BJ (cell line): ENCODE measurements at regions not wholly inside any gene's neighbourhood (a gene's known extent, or its start where the extent isn't known, plus 50 kb on each side); places are given as distances from the start of the nearest gene placed in this dataset.
"Not testable (repeated sequence)": the region's sequence is repeated elsewhere in the genome, so short reads cannot be mapped to it uniquely, and the experiment has no call there.

ENCODE experiments used
- CTCF ChIA-PET: fragments of 350-600 bp; formaldehyde crosslinking; extraction: SDS; loops from one replicate; lab custom pipeline; 2021; ENCODE audit warnings: antibody characterized with exemption, inconsistent platforms; lab: Yijun Ruan, JAX
- POLR2A ChIA-PET: fragments of 300-600 bp; sonication (Branson Sonifier 250); formaldehyde crosslinking; extraction: SDS; loops from one replicate; lab custom pipeline; 2021; ENCODE audit warnings: antibody characterized with exemption; lab: Charles Lee
- DNase-seq: peaks from one replicate; pipeline ENCODE4 v3.0.0-alpha.2; 2011; ENCODE audit warnings: low read depth
- H3K27me3 ChIP-seq: 2 replicates; pipeline ENCODE4 v1.6.0; 2011; ENCODE audit warnings: low read length; ENCODE audit not compliant: control insufficient read depth, insufficient read depth
- H3K36me3 ChIP-seq: 2 replicates; pipeline ENCODE4 v1.5.1; 2011; ENCODE audit warnings: low read length; ENCODE audit not compliant: control insufficient read depth, insufficient read depth
- H3K4me3 ChIP-seq: 2 replicates; pipeline ENCODE4 v1.5.1; 2011; ENCODE audit warnings: low read depth, mild to moderate bottlenecking, control low read depth, low read length

DNA sequence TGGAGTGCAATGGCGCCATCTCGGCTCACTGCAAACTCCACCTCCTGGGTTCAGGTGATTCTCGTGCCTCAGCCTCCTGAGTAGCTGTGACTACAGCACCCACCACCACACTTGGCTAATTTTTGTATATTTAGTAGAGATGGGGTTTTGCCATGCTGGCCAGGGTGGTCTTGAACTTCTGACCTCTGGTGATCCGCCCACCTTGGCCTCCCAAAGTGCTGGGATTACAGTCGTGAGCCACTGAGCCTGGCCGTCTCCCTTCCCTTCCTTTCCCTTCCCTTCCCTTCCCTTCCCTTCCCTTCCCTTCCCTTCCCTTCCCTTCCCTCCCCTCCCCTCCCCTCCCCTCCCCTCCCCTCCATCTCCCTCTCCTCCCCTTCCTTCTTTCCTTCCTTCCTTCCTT lies 248.9 kb downstream of the NPIPA7 start:
- DNase-seq, CTCF ChIA-PET, H3K27me3 ChIP-seq, H3K4me3 ChIP-seq, POLR2A ChIA-PET, H3K36me3 ChIP-seq: not testable (repeated sequence)

DNA sequence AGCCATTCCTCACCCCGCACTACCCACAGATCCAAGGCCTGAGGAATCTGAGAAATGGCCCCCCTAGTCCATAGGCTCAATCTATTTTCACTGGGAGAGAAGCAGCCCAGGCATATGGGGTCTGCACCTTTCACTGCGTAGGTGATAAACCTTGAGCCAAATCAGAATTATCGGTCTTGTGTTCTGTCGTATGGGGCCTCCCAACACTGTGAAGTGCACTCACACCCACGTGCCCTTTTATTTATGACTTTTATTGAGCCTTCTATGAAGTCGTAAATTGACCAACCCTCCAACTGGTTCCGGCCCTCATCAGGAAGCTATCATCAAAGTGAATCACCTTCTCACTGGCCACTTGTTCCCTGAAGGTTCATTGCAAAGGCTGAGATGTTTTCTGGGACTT lies 259.3 kb downstream of the NPIPA7 start:
- CTCF ChIA-PET, DNase-seq, H3K4me3 ChIP-seq, H3K36me3 ChIP-seq, POLR2A ChIA-PET, H3K27me3 ChIP-seq: not testable (repeated sequence)

DNA sequence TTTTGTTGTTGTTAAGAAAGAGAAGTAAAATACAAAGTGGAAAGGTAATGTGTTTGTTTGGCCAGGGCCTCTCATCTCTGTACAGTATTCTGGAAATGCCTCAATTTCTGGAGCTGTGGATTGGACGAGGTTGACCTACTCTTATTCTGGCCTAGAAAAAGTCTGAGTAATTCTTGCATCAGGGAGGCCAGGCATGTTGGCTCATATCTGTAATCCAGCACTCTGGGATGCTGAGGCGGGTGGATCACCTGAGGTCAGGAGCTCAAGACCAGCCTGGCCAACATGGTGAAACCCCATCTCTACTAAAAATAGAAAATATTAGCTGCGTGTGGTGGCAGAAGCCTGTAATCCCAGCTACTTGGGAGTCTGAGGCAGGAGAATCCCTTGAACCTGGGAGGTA lies 259.8 kb downstream of the NPIPA7 start:
- H3K27me3 ChIP-seq, CTCF ChIA-PET, POLR2A ChIA-PET, H3K4me3 ChIP-seq, DNase-seq, H3K36me3 ChIP-seq: not testable (repeated sequence)

DNA sequence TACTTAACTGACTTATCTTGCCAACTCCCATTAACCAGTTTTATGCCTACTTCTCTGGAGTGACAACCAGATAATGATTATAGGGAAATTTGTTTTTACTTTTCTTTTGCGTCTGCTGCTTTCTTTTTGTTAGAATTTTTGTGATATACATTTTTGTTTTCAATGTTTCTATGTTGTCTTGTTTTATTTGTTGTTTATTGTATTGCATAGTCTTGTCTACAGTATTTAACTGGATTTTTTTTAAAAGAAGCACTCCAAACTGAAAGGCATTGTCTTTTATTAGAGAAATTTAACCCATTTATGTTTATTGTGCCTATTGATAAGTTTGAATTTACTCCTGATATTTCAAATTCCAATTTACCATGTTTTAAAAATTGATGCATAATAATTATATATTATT lies 264.9 kb downstream of the NPIPA7 start:
- CTCF ChIA-PET, H3K4me3 ChIP-seq, H3K36me3 ChIP-seq, H3K27me3 ChIP-seq, POLR2A ChIA-PET, DNase-seq: not testable (repeated sequence)

DNA sequence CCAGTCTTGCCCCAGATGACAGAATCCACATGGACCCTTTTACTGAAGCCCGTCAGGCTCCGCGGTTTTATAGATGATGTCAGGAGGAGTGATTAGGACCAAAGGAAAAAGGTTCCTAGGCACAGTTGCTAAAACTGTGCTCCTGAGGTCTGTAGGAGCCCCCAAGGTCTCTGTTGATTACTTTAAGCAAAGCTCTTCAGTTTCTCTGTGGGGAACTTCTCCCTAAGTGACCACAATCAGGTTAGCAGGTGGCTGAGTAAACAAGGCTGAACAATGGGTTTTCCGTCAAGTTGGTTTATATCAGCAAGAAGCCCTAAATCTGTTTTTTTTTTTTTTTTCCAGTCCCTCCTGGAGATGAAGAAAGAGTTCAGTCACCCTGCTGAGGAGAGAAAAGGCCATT lies 269.1 kb downstream of the NPIPA7 start:
- POLR2A ChIA-PET, H3K4me3 ChIP-seq, H3K27me3 ChIP-seq, CTCF ChIA-PET, H3K36me3 ChIP-seq, DNase-seq: not testable (repeated sequence)

DNA sequence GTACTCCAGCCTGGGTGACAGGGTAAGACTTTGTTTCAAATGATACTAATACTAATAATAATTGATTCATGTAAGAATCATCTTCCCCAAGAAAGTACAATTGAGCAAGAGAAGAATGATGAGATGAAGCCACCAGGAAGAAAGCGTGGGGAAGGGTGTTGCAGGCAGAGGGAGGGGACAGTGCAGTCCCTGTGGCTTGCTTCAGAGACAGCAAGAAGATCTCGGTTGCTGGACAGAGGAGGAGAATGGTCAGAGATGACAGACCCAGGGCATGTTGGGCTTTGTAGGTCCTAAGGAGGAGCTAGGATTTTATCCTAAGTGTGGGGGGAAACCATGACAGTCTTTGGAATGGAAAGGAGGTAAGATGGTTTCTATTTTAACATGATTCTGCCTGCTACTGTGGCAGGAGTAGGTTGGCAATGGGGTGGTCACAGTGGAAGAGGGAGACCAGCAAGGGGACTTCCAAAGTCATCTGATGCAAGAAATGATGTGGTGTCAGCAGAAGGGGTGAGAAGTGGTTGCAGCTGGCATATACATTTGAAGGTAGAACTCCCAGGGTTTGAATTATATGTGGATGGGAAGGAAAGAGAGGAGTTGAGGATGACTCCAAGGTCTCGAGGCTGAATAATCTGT lies 293.4 kb downstream of the NPIPA7 start:
- H3K4me3 ChIP-seq, POLR2A ChIA-PET, DNase-seq, CTCF ChIA-PET, H3K36me3 ChIP-seq, H3K27me3 ChIP-seq: not testable (repeated sequence)

DNA sequence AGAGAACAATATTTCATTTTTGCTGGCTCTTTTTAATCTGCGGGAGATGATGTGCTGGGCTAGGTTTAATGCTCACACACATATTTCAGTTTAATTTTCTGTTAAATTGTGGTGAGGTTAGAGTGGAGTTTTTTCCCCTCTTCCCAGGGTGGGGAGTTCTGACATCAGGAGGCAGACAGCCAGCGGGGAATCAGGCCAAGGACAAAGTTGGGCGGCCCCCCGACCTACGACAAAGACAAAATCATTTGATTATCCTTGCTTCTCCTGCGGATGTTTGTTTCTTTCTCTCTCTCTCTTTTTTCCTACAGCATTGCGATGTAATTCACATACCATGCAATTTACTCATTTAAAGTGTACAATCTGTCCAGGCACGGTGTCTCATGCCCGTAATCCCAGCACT lies 295.9 kb downstream of the NPIPA7 start:
- H3K27me3 ChIP-seq, DNase-seq, POLR2A ChIA-PET, H3K4me3 ChIP-seq, CTCF ChIA-PET, H3K36me3 ChIP-seq: not testable (repeated sequence)

DNA sequence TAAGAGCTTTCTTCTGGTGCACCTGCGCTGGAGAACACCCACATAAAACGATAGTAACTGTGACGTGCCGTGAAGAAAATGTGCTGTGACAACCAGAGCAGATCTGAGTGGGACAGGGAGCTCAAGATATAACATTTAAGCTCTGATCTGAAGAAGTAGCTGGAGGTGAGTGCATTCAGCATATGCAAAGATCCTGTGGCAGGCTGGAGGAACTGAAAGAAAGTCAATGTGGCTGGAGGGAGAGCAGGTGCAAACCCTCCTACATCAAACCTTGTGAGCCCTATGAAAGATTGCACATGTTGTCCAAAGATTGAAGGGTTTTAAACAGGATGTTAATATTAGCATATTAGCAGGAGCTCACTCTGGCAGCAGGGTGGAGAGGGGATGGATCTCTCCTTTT lies 342.9 kb downstream of the NPIPA7 start:
- H3K4me3 ChIP-seq, CTCF ChIA-PET, DNase-seq, H3K36me3 ChIP-seq, POLR2A ChIA-PET, H3K27me3 ChIP-seq: not testable (repeated sequence)

DNA sequence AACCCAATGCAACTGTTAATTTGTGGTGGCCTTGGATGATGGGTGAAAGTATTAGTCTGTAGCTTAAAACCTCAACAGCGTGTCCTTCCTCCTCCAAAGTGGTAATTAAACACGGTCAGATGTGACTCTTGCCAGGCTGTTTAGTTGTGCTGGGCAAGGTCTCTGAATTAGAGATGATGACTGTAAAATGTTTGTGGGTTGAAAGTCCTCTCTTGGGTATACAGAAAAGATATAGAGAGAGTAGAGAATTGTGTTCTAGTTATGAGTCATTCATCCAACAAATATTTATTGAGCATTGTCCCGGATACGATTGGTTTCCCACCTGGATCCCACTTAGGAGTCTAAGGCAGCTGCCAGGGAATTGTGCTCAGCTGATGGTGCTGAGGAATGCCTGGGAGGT lies 343.7 kb downstream of the NPIPA7 start:
- POLR2A ChIA-PET, DNase-seq, CTCF ChIA-PET: not testable (repeated sequence)

DNA sequence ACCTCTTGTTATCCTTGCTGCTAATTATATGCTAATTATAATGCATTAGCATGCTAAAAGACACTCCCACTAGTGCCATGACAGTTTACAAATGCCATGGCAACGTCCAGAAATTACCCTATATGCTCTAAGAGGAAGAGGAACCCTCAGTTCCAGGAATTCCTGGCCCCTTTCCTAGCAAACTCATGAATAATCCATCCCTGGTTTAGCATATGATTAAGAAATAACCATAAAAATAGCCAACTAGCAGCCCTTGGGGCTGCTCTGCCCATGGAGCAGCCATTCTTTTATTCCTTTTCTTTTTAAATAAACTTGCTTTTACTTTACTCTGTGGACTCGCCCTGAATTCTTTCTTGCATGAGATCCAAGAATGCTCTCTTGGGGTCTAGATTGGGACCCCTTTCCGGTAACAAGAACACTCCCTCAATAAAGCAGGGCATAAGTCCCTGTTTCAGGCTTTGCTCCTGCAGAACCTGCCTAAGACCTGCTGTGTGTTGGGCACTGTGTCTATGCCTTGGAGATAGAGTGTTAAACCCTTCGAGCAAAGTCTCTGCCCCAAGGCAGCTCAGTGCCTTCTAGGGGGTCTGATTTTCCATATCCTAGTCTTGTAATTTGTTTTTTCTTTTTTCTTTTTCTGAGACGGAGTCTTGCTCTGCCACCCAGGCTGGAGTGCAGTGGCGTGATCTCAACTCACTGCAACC lies 345.0 kb downstream of the NPIPA7 start:
- H3K4me3 ChIP-seq, POLR2A ChIA-PET, H3K27me3 ChIP-seq, DNase-seq, H3K36me3 ChIP-seq, CTCF ChIA-PET: not testable (repeated sequence)

More for the DNA sequence above, 343.7 kb downstream of the NPIPA7 start:
- H3K27me3 ChIP-seq, H3K4me3 ChIP-seq, H3K36me3 ChIP-seq: not testable (repeated sequence)

DNA sequence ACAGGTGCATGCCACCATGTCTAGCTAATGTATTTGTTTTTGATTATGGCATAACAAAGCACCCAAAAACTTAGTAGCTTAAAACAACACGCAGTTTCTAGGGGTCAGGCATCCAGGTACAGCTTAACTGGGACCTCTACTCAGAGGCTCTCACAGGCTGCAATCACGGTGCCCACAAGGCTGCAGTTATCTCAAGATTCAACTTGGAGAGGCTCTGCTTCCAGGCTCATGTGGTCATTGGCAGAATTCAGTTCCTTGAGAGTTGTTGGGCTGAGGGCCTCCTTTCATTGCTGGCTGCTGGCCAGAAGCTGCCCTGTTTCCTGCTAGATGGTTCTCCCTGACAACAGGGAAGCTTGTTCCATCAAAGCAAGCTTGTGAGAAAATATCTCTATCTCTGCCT lies 348.1 kb downstream of the NPIPA7 start:
- POLR2A ChIA-PET, CTCF ChIA-PET, H3K27me3 ChIP-seq: not testable (repeated sequence)

DNA sequence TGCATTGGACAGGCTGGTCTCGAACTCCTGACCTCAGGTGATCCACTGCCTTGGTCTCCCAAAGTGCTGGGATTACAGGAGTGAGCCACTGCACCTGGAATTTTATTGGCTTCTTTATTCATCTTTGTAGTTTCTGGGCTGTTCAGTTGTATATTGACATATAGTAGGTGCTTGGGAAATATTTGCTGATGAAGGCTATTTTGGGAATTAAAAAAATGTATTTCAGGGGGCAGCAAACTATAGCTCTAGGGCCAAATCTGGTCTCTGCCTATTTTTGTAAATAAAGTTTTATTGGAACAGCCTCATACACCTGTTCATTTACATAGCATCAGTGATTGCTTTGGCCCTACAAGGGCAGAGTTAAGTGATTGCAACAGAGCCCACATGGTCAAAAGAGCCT lies 363.6 kb downstream of the NPIPA7 start:
- DNase-seq, H3K4me3 ChIP-seq, H3K36me3 ChIP-seq, POLR2A ChIA-PET, H3K27me3 ChIP-seq, CTCF ChIA-PET: not testable (repeated sequence)

More for the DNA sequence above, 348.1 kb downstream of the NPIPA7 start:
- not testable (repeated sequence) for H3K36me3 ChIP-seq, H3K4me3 ChIP-seq, DNase-seq

DNA sequence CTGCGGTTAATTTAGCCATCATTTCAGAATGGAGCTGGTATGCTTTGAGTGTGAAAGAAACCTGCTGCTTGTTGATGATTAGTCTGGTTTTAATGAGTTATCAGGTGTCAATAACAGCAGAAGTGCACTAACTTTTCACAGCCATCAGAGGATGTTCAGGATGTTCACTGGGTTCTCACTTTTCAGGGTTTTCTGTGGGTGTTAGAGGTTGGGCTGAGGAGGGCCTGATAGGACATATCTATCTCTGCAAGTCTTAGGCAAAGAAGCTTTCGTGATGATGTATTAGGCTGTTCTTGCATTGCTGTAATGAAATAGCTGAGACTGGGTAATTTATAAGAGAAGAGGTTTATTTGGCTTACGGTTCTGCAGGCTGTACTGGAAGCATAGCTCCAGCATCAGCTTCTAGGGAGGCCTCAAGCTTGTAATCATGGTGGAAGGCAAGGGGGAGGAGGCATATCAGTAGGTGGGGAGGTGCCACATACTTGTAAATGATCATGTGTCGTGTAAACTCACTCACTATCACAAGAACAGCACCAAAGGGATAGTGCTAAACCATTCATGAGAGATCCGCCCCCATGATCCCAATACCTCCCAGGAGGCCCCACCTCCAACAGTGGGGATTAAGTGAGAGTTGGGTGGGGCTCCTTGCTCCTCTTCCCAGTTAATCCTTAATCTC lies 376.2 kb downstream of the NPIPA7 start:
- POLR2A ChIA-PET, DNase-seq, H3K4me3 ChIP-seq, CTCF ChIA-PET, H3K36me3 ChIP-seq, H3K27me3 ChIP-seq: not testable (repeated sequence)
